ENCODE measurements at regions not wholly inside any gene's neighbourhood (a gene's known extent, or its start where the extent isn't known, plus 50 kb on each side); places are given as distances from the start of the nearest gene placed in this dataset.
"Not testable (repeated sequence)": the region's sequence is repeated elsewhere in the genome, so short reads cannot be mapped to it uniquely, and the experiment has no call there.

DNA sequence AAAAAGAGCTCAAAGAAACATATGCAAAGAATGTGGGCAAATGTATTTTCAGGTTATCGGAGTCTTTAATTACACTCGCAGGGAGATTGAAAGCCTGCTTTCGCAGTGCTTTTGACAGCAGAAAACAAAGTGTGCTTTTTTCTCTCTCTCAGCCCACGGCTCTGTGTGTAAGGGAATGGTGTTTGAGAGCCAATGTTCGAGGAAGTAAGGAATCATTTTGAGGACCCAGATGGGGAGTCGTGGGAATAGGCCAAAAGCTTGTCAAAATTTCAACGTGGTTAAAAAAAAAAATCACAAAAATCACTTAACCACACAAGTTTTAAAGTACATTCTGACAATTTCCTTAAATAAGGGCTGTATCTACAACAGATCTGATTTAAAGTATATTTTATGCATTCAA is 197.1 kb upstream of the IRS2 start:
- intact Hi-C loops (cut with DNase I) = no loop called here
- 40 to 57% methylated on average over 7 of the region's 7 CpGs for WGBS, 2 donors
- DNase-seq = no peak

DNA sequence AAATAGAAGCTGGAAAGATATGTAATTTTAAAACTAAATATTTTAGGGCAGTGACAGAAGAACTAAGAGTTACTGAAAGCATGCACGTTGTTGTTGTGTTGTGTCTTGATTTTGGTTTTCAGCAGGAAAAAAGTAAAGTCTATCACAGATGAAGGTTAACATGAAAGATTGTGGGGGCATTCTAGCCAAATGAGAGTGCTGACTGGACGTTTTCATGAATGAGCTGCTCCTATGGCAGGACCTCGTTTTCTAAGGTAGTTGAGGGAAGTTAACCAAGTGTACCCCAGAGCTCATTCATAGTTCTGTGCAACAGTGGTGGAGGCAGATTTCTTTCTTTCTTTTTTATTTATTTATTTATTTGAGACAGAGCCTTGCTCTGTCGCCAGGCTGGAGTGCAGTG is 194.6 kb upstream of the IRS2 start:
- WGBS, 2 donors = 56 to 72% methylated on average over 4 of the region's 4 CpGs
- intact Hi-C loops (cut with DNase I) = no loop called here
- H3K27me3 ChIP-seq = no peaks in the 10 kb centered on the region

More for the DNA sequence above, 197.1 kb upstream of the IRS2 start:
- Histone ChIP-seq H3K9me3 (no peaks in the 10 kb centered on the region), H3K4me3 (no peak overlapping the region), H3K36me3 (no peaks in the 10 kb centered on the region), H3K4me1 (no peaks in the 10 kb centered on the region), H3K27ac (no peak overlapping the region), H3K27me3 (peaks cover 0 to under 1% (median 0%) of the 10 kb centered on the region in 4 donors)
- TF ChIP-seq, protein P1, sequence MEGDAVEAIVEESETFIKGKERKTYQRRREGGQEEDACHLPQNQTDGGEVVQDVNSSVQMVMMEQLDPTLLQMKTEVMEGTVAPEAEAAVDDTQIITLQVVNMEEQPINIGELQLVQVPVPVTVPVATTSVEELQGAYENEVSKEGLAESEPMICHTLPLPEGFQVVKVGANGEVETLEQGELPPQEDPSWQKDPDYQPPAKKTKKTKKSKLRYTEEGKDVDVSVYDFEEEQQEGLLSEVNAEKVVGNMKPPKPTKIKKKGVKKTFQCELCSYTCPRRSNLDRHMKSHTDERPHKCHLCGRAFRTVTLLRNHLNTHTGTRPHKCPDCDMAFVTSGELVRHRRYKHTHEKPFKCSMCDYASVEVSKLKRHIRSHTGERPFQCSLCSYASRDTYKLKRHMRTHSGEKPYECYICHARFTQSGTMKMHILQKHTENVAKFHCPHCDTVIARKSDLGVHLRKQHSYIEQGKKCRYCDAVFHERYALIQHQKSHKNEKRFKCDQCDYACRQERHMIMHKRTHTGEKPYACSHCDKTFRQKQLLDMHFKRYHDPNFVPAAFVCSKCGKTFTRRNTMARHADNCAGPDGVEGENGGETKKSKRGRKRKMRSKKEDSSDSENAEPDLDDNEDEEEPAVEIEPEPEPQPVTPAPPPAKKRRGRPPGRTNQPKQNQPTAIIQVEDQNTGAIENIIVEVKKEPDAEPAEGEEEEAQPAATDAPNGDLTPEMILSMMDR (IDR thresholded peaks at IDR 0.05) = no peak
- TF ChIP-seq POLR2A (IDR thresholded peaks at IDR 0.05) = no peak

GRCh38 chr13:109979676-109980075 is 193.3 kb upstream of the IRS2 start:
- H3K4me3 ChIP-seq; intact Hi-C loops (cut with DNase I); DNase-seq; H3K27ac ChIP-seq; H3K4me1 ChIP-seq; H3K36me3 ChIP-seq; H3K27me3 ChIP-seq; H3K9me3 ChIP-seq: not testable (repeated sequence)
- WGBS, 2 donors = 90 to 91% methylated on average over 3 of the region's 3 CpGs

More for the DNA sequence above, 194.6 kb upstream of the IRS2 start:
- no peaks in the 10 kb centered on the region for H3K4me1 ChIP-seq
- no peak overlapping the region for H3K4me3 ChIP-seq
- no peak for DNase-seq
- H3K27ac ChIP-seq = no peak overlapping the region
- no peaks in the 10 kb centered on the region for H3K36me3 ChIP-seq
- H3K9me3 ChIP-seq = no peaks in the 10 kb centered on the region
- TF ChIP-seq, protein P1 (IDR thresholded peaks at IDR 0.05) = no peak
- TF ChIP-seq POLR2A (IDR thresholded peaks at IDR 0.05) = no peak

DNA sequence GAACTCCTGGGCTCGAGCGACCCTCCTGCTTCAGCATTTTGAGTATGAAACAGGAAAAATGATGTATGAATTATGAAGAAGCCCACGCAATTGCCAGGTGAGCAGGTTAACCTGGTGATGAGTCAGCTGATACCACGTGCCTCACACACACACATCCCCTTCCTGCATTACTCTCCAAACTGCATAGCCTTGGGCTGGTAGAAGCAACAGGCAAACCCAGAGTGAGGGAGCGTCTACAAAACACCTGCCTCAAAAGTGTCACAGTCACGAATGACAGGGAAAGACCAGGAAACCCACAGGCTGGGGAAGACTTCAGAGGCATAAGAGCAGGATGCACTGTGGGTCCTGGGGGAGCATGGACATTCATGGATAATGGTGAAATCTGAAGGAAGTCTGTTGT is 192.8 kb upstream of the IRS2 start:
- TF ChIP-seq, protein P1 (IDR thresholded peaks at IDR 0.05) = no peak
- TF ChIP-seq POLR2A (IDR thresholded peaks at IDR 0.05) = no peak
- Histone ChIP-seq H3K9me3 (no peaks in the 10 kb centered on the region), H3K27me3 (no peaks in the 10 kb centered on the region), H3K4me3 (no peak overlapping the region), H3K27ac (no peak overlapping the region), H3K36me3 (no peaks in the 10 kb centered on the region), H3K4me1 (no peaks in the 10 kb centered on the region)
- intact Hi-C loops (cut with DNase I) = no loop called here
- WGBS, 2 donors = 48 to 52% methylated on average over 6 of the region's 6 CpGs
- DNase-seq = no peak

- DNase-seq = no peak
- WGBS, 2 donors = 75 to 87% methylated on average over 11 of the region's 11 CpGs
- TF ChIP-seq, protein P1 (IDR thresholded peaks at IDR 0.05) = no peak
- no peak for TF ChIP-seq POLR2A (IDR thresholded peaks at IDR 0.05)
- Histone ChIP-seq H3K4me1 (no peaks in the 10 kb centered on the region), H3K36me3 (no peaks in the 10 kb centered on the region), H3K27me3 (no peaks in the 10 kb centered on the region), H3K4me3 (no peak overlapping the region), H3K27ac (no peak overlapping the region), H3K9me3 (no peaks in the 10 kb centered on the region)
- intact Hi-C loops (cut with DNase I) = no loop called here
These were observed 191.0 kb upstream of the IRS2 start for GRCh38 chr13:109977212-109977968.

Data from esophagus squamous epithelium (tissue), 5 donors.